GM21367 (cell line): ENCODE measurements at regions not wholly inside any gene's neighbourhood (a gene's known extent, or its start where the extent isn't known, plus 50 kb on each side); places are given as distances from the start of the nearest gene placed in this dataset.
"Not testable (repeated sequence)": the region's sequence is repeated elsewhere in the genome, so short reads cannot be mapped to it uniquely, and the experiment has no call there.

Experiments
- ATAC-seq: cut with Tn5 transposase; IDR thresholded peaks from one replicate; pipeline ENCODE4 v1.9.1; 2021; ENCODE audit not compliant: unreplicated experiment

GRCh38 chr18:1103537-1103936 is 198.9 kb downstream of the ADCYAP1 start:
- ATAC-seq, result no peak

- ATAC-seq, result no peak
Observed at GRCh38 chr18:1104181-1104881, 199.7 kb downstream of the ADCYAP1 start.

- no peak for ATAC-seq
Observed at GRCh38 chr18:1124495-1124894, 219.8 kb downstream of the ADCYAP1 start.

- ATAC-seq, result no peak
Observed at GRCh38 chr18:1133541-1133940, 228.9 kb downstream of the ADCYAP1 start.

GRCh38 chr18:1147730-1148129 is 243.1 kb downstream of the ADCYAP1 start:
- no peak for ATAC-seq

GRCh38 chr18:1149709-1150108 is 245.0 kb downstream of the ADCYAP1 start:
- no peak for ATAC-seq

- no peak for ATAC-seq
Observed at GRCh38 chr18:1150344-1150743, 245.7 kb downstream of the ADCYAP1 start.

GRCh38 chr18:1152958-1153357 is 248.3 kb downstream of the ADCYAP1 start:
- not testable (repeated sequence) for ATAC-seq

- no peak for ATAC-seq
Observed at GRCh38 chr18:1173593-1173992, 268.9 kb downstream of the ADCYAP1 start.

- ATAC-seq, result no peak
Observed at GRCh38 chr18:1177232-1177631, 272.6 kb downstream of the ADCYAP1 start.

GRCh38 chr18:1191341-1191740 is 286.7 kb downstream of the ADCYAP1 start:
- no peak for ATAC-seq

- no peak for ATAC-seq
Observed at GRCh38 chr18:1213126-1213525, 308.5 kb downstream of the ADCYAP1 start.

- no peak for ATAC-seq
Observed at GRCh38 chr18:1222880-1223279, 318.2 kb downstream of the ADCYAP1 start.

- ATAC-seq, result no peak
Observed at GRCh38 chr18:1227025-1227424, 322.4 kb downstream of the ADCYAP1 start.

- no peak for ATAC-seq
Observed at GRCh38 chr18:1229634-1230033, 325.0 kb downstream of the ADCYAP1 start.

- no peak for ATAC-seq
Observed at GRCh38 chr18:1232867-1233266, 328.2 kb downstream of the ADCYAP1 start.

GRCh38 chr18:1240701-1241100 is 336.0 kb downstream of the ADCYAP1 start:
- no peak for ATAC-seq

GRCh38 chr18:1244397-1245122 is 339.9 kb downstream of the ADCYAP1 start:
- ATAC-seq, result no peak

GRCh38 chr18:1246827-1247226 is 342.2 kb downstream of the ADCYAP1 start:
- ATAC-seq, result no peak

- no peak for ATAC-seq
Observed at GRCh38 chr18:1252534-1252933, 347.9 kb downstream of the ADCYAP1 start.

- ATAC-seq, result no peak
Observed at GRCh38 chr18:1252936-1253335, 348.3 kb downstream of the ADCYAP1 start.

- ATAC-seq, result no peak
Observed at GRCh38 chr18:1253827-1254226, 349.2 kb downstream of the ADCYAP1 start.

- no peak for ATAC-seq
Observed at GRCh38 chr18:1261054-1261453, 356.4 kb downstream of the ADCYAP1 start.
